ENCODE measurements at regions not wholly inside any gene's neighbourhood (a gene's known extent, or its start where the extent isn't known, plus 50 kb on each side); places are given as distances from the start of the nearest gene placed in this dataset.

GRCh38 chr2:22282916-22283315 lies 1102.1 kb upstream of the KLHL29 start:
- no peak for TF ChIP-seq CTCF (IDR thresholded peaks at IDR 0.05)
- DNase-seq (ENCODE audit: low spot score) (no peak), ATAC-seq (ENCODE audit: low FRiP score) (no peak)

DNA sequence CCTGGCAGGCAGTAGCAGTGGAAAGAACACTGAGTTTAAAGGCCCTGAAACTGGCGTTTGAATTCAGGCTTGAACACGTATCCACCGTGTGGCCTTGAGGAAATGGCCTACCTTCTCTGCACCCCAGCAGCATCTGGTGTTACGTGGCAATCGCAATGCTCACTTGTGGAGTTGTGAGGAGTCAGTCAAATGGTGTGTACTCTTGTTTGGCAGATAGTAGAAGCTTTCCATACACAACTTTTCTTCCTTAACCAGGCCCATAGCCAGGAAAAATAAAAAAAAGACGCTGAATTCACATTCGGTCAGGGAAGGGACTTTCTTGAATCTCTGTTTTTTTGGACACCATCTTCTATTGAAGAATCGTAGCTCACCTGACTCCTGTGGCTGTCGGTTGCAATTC lies 1101.5 kb upstream of the KLHL29 start:
- ATAC-seq (ENCODE audit: low FRiP score) (no peak), DNase-seq (ENCODE audit: low spot score) (no peak)
- no peak for TF ChIP-seq CTCF (IDR thresholded peaks at IDR 0.05)

DNA sequence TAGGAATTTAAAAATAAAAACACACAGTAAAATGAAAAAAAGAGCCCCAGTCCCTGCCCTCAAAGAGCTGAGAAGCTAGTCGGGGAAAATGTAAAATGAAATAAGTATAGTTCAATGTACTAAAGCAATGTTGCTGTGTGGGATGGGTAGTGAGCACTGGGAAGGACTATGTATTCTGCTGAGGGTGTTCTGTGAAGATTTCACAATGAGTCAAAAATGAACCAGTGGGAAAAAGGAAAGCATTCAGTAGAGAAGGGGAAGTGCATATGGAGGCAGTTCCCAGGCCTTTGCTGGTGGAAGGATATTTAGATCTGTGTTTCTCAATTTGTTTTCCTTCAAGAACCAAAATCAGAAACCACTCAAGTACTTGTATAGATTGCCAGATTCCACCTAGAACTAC lies 1094.7 kb upstream of the KLHL29 start:
- TF ChIP-seq CTCF (IDR thresholded peaks at IDR 0.05): no peak
- no peak for DNase-seq (ENCODE audit: low spot score)
- ATAC-seq (ENCODE audit: low FRiP score): no peak

DNA sequence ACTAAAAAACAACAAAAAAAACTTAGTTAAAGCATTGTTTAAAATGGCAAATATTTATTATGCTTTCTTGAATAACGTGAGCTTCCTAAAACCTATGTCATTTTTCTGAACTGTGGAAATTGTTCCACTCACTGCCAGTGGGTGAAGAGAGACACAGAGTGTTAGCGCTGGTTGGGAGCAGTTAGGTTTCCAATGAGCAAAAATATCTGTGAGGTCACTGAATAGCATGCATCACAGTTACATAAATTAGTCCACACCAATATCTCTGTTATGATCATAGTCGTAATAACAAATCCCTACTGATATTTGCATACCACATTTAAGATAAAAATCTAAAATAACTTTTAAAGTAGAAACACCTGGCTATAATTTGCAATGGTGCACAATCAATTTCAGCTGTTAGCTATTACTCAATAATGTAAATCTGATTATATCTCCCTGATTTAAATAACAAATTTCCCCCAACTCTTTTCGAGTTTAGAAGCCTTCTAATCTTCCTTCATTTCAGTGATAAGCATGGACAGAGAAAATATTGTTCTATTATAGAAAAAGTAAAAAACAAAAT lies 1094.0 kb upstream of the KLHL29 start:
- TF ChIP-seq CTCF (IDR thresholded peaks at IDR 0.05): no peak
- no peak for DNase-seq (ENCODE audit: low spot score)

GRCh38 chr2:22301228-22301627 lies 1083.8 kb upstream of the KLHL29 start:
- no peak for ATAC-seq (ENCODE audit: low FRiP score)

More for the DNA sequence above, 1094.0 kb upstream of the KLHL29 start:
- no peak for ATAC-seq (ENCODE audit: low FRiP score)

GRCh38 chr2:22326250-22326649 lies 1058.7 kb upstream of the KLHL29 start:
- no peak for DNase-seq (ENCODE audit: low spot score)
- ATAC-seq (ENCODE audit: low FRiP score): no peak
- no peak for TF ChIP-seq CTCF (IDR thresholded peaks at IDR 0.05)

More at GRCh38 chr2:22301228-22301627, 1083.8 kb upstream of the KLHL29 start:
- DNase-seq (ENCODE audit: low spot score): no peak
- no peak for TF ChIP-seq CTCF (IDR thresholded peaks at IDR 0.05)

All from omental fat pad (tissue), 3 donors.